HG02884 (cell line): ENCODE measurements at regions not wholly inside any gene's neighbourhood (a gene's known extent, or its start where the extent isn't known, plus 50 kb on each side); places are given as distances from the start of the nearest gene placed in this dataset.
"Not testable (repeated sequence)": the region's sequence is repeated elsewhere in the genome, so short reads cannot be mapped to it uniquely, and the experiment has no call there.

ENCODE experiments used
- ATAC-seq: cut with Tn5 transposase; IDR thresholded peaks from one replicate; pipeline ENCODE4 v1.9.1; 2021; ENCODE audit warnings: mild to moderate bottlenecking, moderate library complexity; ENCODE audit not compliant: unreplicated experiment

GRCh38 chr15:26084771-26085170 is 221.6 kb upstream of the ATP10A start:
- ATAC-seq = no peak

DNA sequence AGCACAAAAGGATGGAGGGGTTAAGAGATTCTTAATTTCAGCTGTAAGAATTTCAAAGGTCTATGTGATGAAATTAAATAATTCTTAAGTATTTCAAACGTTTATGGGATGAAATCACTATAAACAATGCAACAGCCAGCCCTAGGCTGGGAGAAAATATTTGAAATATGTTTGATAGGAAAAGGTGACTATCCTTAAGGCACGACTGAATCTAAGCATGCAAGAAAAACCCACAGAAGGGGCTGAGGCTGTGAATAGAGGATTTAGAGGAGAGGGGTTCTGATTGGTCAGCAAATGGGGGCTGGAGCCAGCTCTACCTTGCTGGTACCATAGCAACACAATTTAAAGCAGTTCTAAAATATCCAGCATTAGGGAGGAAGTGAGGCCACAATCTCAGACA is 220.8 kb upstream of the ATP10A start:
- ATAC-seq = no peak

GRCh38 chr15:26083457-26083856 is 220.3 kb upstream of the ATP10A start:
- ATAC-seq = no peak

GRCh38 chr15:26082221-26083109 is 219.3 kb upstream of the ATP10A start:
- peak; percentile 94 for ATAC-seq

- ATAC-seq = no peak
Observed at GRCh38 chr15:26081758-26082220, 218.7 kb upstream of the ATP10A start.

DNA sequence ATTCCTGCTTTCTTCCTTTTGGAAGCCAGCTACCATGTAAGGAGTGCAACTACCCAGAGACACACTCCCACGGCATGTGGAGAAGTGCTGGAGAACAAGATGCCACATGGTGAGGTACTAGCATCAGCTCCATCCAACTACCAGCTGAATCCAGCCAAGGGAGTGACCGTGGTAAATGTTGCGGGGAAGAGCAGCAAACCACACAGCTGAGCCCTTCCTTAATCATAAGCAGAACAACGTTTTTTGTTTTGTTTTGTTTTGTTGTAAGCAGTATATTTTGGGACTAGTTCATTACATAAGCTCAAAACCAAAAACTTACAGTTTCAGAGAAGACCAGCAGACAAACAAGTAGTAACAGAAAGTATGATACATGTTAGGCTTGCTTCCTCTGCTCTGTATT is 212.6 kb upstream of the ATP10A start:
- no peak for ATAC-seq

DNA sequence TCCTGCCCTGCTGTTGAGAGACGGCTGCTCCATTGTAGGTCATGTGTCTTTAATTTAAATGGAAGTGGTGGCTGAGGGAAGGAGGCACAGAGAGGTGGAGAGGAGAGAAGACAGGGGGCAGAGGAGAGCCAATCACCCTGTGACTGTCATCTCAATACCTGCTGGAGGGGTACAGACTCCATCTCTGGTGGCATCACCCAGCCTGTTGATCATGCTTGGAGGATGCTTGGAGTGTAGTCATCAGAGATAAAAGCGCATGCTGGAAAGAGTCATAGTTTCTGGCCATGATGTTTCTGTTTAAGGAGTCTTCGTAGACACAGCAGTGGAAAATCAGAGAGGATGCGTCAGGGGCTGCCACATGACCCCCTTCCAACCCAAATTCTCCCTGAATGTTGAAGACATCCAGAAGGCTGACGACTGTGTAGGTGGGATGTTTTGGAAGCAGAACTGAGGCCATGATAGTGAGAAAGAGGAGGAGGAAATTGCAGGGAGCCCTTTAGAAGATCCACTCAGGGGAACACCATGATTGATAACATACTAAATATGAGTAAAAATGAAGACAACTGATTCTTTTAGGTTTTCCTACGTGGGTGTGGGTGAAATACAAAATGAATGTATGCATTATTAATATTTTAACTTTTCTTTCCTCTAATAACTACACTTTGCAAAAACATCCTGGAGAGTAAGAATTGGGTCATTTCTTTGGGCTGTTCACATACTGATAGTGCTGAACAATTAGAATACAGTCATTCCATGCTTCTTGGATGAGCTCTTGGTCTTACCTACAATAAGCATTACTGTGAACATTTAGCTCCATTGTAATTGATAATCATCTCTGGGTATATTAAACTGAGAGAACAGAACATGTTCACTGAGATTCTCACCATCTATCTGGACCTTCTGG is 210.6 kb upstream of the ATP10A start:
- ATAC-seq = no peak

DNA sequence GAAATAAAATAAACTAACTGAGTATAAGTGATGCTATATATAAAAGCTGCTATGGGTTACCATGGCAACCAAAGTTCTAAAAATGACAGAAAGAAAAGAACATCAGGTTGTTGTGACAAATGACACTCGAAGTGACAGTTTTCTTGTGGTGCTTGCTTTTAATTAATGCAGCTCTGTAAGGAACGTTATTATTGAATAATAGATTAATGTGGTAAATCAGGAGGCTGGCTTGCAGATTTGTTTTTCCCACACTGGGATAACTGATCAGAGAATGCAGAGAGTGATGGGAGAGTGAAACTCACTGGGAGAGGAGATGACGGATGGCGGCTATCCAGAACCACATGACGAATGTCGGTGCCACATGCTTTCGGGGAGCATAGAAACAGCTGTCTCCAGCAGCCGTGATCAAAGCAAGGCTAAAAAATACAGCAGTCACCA is 207.0 kb upstream of the ATP10A start:
- ATAC-seq = no peak

GRCh38 chr15:26069231-26069641 is 206.1 kb upstream of the ATP10A start:
- ATAC-seq = no peak

DNA sequence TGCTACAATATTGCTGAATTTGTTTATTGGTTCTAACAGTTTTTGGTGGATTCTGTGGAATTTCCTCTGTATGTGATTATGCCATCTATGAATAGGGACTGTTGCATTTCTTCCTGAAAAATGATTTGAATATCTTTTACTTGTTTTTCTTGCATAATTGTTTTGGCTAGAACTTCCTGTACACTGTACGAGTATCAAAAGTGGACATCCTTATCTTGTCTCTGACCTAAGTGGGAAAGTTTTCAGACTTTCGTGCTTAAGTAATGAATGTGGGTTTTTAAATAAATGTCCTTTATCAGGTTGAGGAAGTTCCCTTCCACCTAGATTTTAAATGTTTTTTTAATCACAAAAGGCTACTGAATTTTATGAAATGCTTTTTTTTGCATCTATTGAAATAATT is 203.8 kb upstream of the ATP10A start:
- ATAC-seq = no peak

DNA sequence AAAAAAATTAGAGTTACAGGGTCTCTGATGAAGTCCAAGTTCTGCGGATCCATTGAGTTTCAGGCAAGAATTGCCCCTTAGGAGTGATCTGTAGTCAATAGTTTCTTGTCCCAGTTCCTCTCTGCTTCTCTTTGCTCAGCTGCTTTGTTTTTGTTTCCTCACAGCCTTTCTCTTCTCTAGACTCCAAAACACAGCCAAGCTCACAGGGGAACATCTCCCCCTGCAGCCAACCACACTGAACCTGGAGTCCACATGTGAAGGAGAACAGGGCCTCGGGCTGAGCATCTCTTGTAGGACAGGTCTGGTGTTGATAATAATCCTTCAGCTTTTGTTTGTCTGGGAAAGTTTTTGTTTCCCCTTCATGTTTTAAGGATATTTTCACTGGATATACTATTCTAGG is 202.6 kb upstream of the ATP10A start:
- ATAC-seq = no peak

GRCh38 chr15:26061248-26061647 is 198.1 kb upstream of the ATP10A start:
- no peak for ATAC-seq

GRCh38 chr15:26056766-26057165 is 193.6 kb upstream of the ATP10A start:
- ATAC-seq = not testable (repeated sequence)

- ATAC-seq = no peak
Observed at GRCh38 chr15:26051761-26052675, 188.9 kb upstream of the ATP10A start.

GRCh38 chr15:26050984-26051383 is 187.9 kb upstream of the ATP10A start:
- no peak for ATAC-seq

DNA sequence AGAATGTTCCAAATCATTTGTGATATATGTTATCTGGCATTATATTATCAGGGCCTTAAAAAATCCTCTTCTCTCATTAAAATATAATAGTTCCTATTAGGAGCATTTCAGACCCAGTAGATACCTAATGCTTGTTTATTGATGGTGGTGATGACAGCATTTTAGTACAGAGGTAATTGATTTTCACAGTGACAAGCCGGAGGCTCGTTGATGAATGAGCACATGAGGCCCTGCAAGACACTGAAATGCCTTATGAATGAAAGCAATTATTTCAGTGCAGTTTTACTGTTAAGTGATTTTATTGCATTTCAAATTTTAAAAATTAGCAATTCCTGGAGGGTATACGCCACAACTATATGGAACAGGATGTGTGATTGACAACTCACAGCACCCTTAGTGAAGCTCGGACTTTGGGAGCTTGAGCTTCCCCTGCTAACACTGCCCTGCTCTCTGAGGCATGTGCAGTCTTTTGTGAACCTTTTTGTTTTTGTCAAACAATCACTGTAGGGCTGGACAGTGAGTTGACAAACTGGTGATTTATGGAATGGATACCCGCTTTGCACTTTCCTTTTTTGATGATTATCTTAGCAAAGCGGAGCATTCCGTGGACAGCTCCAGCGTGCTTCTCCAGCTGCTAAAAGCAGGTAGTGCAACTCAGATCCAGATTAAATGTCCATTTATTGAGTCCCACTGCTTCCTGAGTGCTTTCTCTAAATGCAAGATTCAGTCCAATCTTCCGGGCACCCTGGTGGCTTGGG is 187.0 kb upstream of the ATP10A start:
- no peak for ATAC-seq

- no peak for ATAC-seq
Observed at GRCh38 chr15:26048669-26049068, 185.5 kb upstream of the ATP10A start.

DNA sequence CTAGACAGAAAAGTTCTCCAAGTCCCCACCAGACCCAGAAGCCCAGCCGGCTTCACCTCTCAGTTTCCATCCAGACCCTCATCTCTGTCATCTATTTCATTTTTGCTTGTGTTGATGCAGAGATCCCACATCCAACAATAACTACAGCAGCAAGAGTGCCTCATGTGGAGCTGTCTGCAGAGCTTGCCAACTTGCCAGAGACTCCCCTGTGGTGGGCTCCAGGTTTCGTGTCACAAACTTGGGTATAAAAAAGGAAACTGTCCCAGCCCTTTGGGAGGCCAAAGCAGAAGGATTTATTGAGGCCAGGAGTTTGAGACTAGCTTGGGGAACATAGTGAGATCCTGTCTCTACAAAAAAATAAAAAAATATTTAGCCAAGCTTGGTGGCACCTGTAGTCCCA is 182.4 kb upstream of the ATP10A start:
- ATAC-seq = no peak

GRCh38 chr15:26043018-26043417 is 179.9 kb upstream of the ATP10A start:
- no peak for ATAC-seq

DNA sequence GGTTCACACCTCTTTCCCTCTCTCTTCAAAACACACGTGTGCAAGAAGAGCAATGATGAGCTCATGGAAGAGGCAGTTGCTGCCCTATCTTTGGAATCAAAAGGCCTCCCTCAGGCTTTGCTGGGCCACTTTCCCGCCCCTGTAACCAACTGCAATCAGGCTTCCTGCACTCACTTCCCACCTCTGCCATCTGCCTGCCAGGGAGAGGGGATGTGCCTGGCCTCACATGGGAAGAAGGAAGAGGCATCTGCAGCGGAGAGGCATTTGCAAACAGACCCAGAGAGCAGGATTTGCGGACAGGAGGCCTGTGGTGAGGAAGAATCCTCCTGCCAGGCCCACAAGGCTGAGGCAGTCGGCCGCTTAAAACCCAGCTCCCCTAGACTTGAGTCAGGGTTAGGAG is 175.6 kb upstream of the ATP10A start:
- ATAC-seq = no peak
